Keratinocyte (primary cell): ENCODE measurements at regions not wholly inside any gene's neighbourhood (a gene's known extent, or its start where the extent isn't known, plus 50 kb on each side); places are given as distances from the start of the nearest gene placed in this dataset.

Experiments
- DNase-seq: peaks from one replicate; pipeline ENCODE4 v3.0.0-alpha.2; 2011; ENCODE audit warnings: low read depth, missing footprints, low spot score
- FAIRE-seq: peaks from 2 replicates; lab custom pipeline; 2011; peaks lifted over from hg19 to GRCh38; lab: Jason Lieb, UNC
- H2AFZ ChIP-seq: 2 replicates; pipeline ENCODE4 v1.6.0; 2012; ENCODE audit warnings: low read length, control low read depth, inconsistent platforms; ENCODE audit not compliant: control insufficient read depth
- H3K27ac ChIP-seq: 2 replicates; pipeline ENCODE4 v1.5.1; 2011; ENCODE audit warnings: low read length; ENCODE audit not compliant: control insufficient read depth, insufficient read depth
- H3K27me3 ChIP-seq: 3 replicates; pipeline ENCODE4 v1.6.0; 2011; ENCODE audit warnings: low read length; ENCODE audit not compliant: control insufficient read depth, insufficient read depth; ENCODE audit errors: extremely low read depth
- H3K36me3 ChIP-seq, 2 experiments: 2 replicates in 1 of 2; 3 replicates in 1 of 2; pipeline ENCODE4 v1.5.1; 2011; ENCODE audit warnings: low read length in 2 of 2, mild to moderate bottlenecking in 1 of 2; ENCODE audit not compliant: control insufficient read depth in 2 of 2, insufficient read depth in 2 of 2; ENCODE audit errors: extremely low read depth in 1 of 2
- H3K4me1 ChIP-seq: 3 replicates; pipeline ENCODE4 v1.5.1; 2011; ENCODE audit warnings: low read length; ENCODE audit not compliant: control insufficient read depth, insufficient read depth; ENCODE audit errors: extremely low read depth
- H3K4me2 ChIP-seq: 3 replicates; pipeline ENCODE4 v1.6.0; 2011; ENCODE audit warnings: low read depth, low read length; ENCODE audit not compliant: control insufficient read depth, insufficient read depth; ENCODE audit errors: extremely low read depth
- H3K4me3 ChIP-seq, 3 experiments: fragments of 200-600 bp in 1 of 3; sonication (generic) in 1 of 3; 2 replicates in 2 of 3; 3 replicates in 1 of 3; pipeline ENCODE4 v1.5.1; 2011 to 2016; ENCODE audit warnings: low read length in 3 of 3, mild to moderate bottlenecking in 3 of 3, control low read depth in 2 of 3, inconsistent platforms in 1 of 3, low read depth in 1 of 3, mixed read lengths in 1 of 3, mixed run types in 1 of 3, moderate library complexity in 1 of 3; ENCODE audit not compliant: control insufficient read depth in 2 of 3, insufficient read depth in 2 of 3; ENCODE audit errors: extremely low read depth in 1 of 3
- H3K79me2 ChIP-seq: 2 replicates; pipeline ENCODE4 v1.6.0; 2012; ENCODE audit warnings: low read length; ENCODE audit not compliant: control insufficient read depth, insufficient read depth
- H3K9ac ChIP-seq: 3 replicates; pipeline ENCODE4 v1.6.0; 2011; ENCODE audit warnings: low read length; ENCODE audit not compliant: control insufficient read depth, insufficient read depth; ENCODE audit errors: extremely low read depth
- H3K9me1 ChIP-seq: 3 replicates; pipeline ENCODE4 v1.6.0; 2011; ENCODE audit warnings: low read length; ENCODE audit not compliant: control insufficient read depth, insufficient read depth; ENCODE audit errors: extremely low read depth
- H3K9me3 ChIP-seq: 2 replicates; pipeline ENCODE4 v1.5.1; 2012; ENCODE audit warnings: low read depth, low read length; ENCODE audit not compliant: control insufficient read depth
- H4K20me1 ChIP-seq: 3 replicates; pipeline ENCODE4 v1.6.0; 2011; ENCODE audit warnings: low read length; ENCODE audit not compliant: control insufficient read depth, insufficient read depth; ENCODE audit errors: extremely low read depth
- EZH2 ChIP-seq: IDR thresholded peaks from one replicate; pipeline ENCODE4 v1.6.1; 2012; ENCODE audit warnings: inconsistent platforms, mild to moderate bottlenecking, low read length, moderate library complexity
- dilution Hi-C: fragments of 300-500 bp; cut with MboI; formaldehyde crosslinking; loops from one replicate; pipeline ENCODE4 v1.7.0; 2020; ENCODE audit warnings: low sequenced_read_pairs; ENCODE audit not compliant: extremely low pct_ligation_motif_present
- TF ChIP-seq, protein P1 (sequence below), 3 experiments: IDR thresholded peaks in 1 of 3; conservative IDR thresholded peaks in 1 of 3; optimal IDR thresholded peaks in 1 of 3; 2 replicates in 2 of 3; 3 replicates in 1 of 3; pipeline versions ENCODE3 to v1.5.1; 2011; ENCODE audit warnings: low read length in 3 of 3, mild to moderate bottlenecking in 3 of 3, moderate library complexity in 2 of 3, control low read depth in 1 of 3, inconsistent platforms in 1 of 3; ENCODE audit not compliant: insufficient read depth in 2 of 3; ENCODE audit errors: extremely low read depth in 1 of 3

DNA sequence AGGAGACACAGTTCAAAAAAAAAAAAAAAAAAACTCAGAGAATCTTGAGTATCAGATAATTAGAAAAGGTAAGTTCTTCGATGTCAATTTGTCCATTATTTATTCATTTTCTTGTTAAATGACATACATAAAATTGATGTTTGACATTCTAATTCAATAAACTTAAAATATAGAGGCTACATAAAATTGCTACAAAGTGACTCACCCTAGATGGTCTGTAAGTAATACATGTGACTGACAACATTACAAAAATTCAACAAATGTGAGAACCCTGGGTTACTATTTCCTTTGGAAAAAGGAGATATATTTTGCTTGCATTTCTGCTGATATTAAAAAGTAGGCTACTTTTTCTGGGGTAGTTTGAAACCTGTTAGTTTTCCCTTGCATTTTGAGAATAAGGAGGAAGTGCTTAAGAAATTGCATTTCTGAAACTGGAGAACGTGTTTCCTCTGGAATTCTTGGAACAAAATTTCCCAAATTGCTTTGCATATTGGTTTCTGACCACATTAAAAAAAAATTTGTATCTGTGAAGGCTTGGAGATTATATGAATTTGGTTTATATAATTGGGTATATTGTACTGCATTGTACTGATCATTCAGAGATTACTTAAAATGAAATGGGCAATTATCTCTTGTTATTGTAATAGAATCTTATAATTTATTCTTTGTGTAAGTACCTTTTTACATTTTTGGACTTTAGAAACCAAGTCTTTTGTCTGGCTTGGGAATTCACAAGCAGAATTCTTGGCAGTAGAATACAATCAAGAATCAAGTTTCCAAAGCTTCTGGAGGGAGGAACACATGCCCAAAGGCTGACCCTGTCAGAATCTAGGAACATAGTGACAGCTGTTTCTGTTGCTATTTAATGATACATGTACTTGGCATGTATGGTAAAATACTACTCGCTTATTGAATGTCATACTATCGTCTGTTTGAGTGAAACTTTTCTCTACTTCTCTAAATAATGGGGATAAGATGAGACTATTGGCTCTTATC, 106.1 kb downstream of the DSEL start:
- Histone ChIP-seq H3K9me3 (no peaks in the 10 kb centered on the region), H3K4me1 (no peaks in the 10 kb centered on the region), H3K27me3 (no peaks in the 10 kb centered on the region), H3K27ac (no peak overlapping the region), H3K4me2 (no peak overlapping the region), H3K79me2 (no peaks in the 10 kb centered on the region), H4K20me1 (no peaks in the 10 kb centered on the region), H3K36me3 (no peaks in the 10 kb centered on the region), H2AFZ (no peak overlapping the region), H3K9me1 (no peaks in the 10 kb centered on the region), H3K9ac (no peak overlapping the region), H3K4me3 (no peak overlapping the region)
- FAIRE-seq (no peak), DNase-seq (no peak)
- dilution Hi-C loops = no loop called here
- TF ChIP-seq, protein P1, sequence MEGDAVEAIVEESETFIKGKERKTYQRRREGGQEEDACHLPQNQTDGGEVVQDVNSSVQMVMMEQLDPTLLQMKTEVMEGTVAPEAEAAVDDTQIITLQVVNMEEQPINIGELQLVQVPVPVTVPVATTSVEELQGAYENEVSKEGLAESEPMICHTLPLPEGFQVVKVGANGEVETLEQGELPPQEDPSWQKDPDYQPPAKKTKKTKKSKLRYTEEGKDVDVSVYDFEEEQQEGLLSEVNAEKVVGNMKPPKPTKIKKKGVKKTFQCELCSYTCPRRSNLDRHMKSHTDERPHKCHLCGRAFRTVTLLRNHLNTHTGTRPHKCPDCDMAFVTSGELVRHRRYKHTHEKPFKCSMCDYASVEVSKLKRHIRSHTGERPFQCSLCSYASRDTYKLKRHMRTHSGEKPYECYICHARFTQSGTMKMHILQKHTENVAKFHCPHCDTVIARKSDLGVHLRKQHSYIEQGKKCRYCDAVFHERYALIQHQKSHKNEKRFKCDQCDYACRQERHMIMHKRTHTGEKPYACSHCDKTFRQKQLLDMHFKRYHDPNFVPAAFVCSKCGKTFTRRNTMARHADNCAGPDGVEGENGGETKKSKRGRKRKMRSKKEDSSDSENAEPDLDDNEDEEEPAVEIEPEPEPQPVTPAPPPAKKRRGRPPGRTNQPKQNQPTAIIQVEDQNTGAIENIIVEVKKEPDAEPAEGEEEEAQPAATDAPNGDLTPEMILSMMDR (optimal IDR thresholded peaks at IDR 0.05 in 1 of 3, IDR thresholded peaks at IDR 0.05 in 1 of 3, conservative IDR thresholded peaks at IDR 0.05 in 1 of 3; ENCODE audit: extremely low read depth in 1 of 3, insufficient read depth in 2 of 3, low read length in 3 of 3) = no peak
- TF ChIP-seq EZH2 = no peak

GRCh38 chr18:67408240-67408639, 108.3 kb downstream of the DSEL start:
- H3K4me1 ChIP-seq = no peaks in the 10 kb centered on the region
- no peak for TF ChIP-seq EZH2
- TF ChIP-seq, protein P1 (optimal IDR thresholded peaks at IDR 0.05 in 1 of 3, IDR thresholded peaks at IDR 0.05 in 1 of 3, conservative IDR thresholded peaks at IDR 0.05 in 1 of 3; ENCODE audit: extremely low read depth in 1 of 3, insufficient read depth in 2 of 3, low read length in 3 of 3) = no peak
- no peak overlapping the region for H3K27ac ChIP-seq
- dilution Hi-C loops = no loop called here
- no peak overlapping the region for H3K4me3 ChIP-seq
- FAIRE-seq = no peak
- no peaks in the 10 kb centered on the region for H3K79me2 ChIP-seq
- no peak overlapping the region for H3K4me2 ChIP-seq
- no peaks in the 10 kb centered on the region for H3K27me3 ChIP-seq
- H3K36me3 ChIP-seq = no peaks in the 10 kb centered on the region
- no peak overlapping the region for H3K9ac ChIP-seq
- no peak overlapping the region for H2AFZ ChIP-seq
- H3K9me3 ChIP-seq = no peaks in the 10 kb centered on the region
- no peak for DNase-seq
- no peaks in the 10 kb centered on the region for H3K9me1 ChIP-seq
- no peaks in the 10 kb centered on the region for H4K20me1 ChIP-seq
